Fibroblast of the aortic adventitia (primary cell): ENCODE measurements at regions not wholly inside any gene's neighbourhood (a gene's known extent, or its start where the extent isn't known, plus 50 kb on each side); places are given as distances from the start of the nearest gene placed in this dataset.

Experiments
- DNase-seq: peaks from one replicate; pipeline ENCODE4 v3.0.0-alpha.2; 2010; ENCODE audit warnings: low read depth
- H3K4me3 ChIP-seq: 2 replicates; pipeline ENCODE4 v1.5.1; 2011; ENCODE audit warnings: low read depth, mild to moderate bottlenecking, control low read depth, low read length, moderate library complexity
- TF ChIP-seq, protein P1 (sequence below): IDR thresholded peaks from 2 replicates; pipeline ENCODE4 v1.5.1; 2011; ENCODE audit warnings: mild to moderate bottlenecking, low read length, control low read depth, inconsistent platforms; ENCODE audit not compliant: insufficient read depth

- DNase-seq, result no peak
- no peak overlapping the region for H3K4me3 ChIP-seq
- TF ChIP-seq, protein P1, sequence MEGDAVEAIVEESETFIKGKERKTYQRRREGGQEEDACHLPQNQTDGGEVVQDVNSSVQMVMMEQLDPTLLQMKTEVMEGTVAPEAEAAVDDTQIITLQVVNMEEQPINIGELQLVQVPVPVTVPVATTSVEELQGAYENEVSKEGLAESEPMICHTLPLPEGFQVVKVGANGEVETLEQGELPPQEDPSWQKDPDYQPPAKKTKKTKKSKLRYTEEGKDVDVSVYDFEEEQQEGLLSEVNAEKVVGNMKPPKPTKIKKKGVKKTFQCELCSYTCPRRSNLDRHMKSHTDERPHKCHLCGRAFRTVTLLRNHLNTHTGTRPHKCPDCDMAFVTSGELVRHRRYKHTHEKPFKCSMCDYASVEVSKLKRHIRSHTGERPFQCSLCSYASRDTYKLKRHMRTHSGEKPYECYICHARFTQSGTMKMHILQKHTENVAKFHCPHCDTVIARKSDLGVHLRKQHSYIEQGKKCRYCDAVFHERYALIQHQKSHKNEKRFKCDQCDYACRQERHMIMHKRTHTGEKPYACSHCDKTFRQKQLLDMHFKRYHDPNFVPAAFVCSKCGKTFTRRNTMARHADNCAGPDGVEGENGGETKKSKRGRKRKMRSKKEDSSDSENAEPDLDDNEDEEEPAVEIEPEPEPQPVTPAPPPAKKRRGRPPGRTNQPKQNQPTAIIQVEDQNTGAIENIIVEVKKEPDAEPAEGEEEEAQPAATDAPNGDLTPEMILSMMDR, result no peak
These were observed 140.2 kb upstream of the ITGA6 start for GRCh38 chr2:172287190-172287589.

GRCh38 chr2:172287605-172288315 is 139.6 kb upstream of the ITGA6 start:
- TF ChIP-seq, protein P1, result no peak

GRCh38 chr2:172288603-172289002 is 138.8 kb upstream of the ITGA6 start:
- H3K4me3 ChIP-seq, result no peak overlapping the region
- TF ChIP-seq, protein P1, result no peak
- no peak for DNase-seq

More at GRCh38 chr2:172287605-172288315, 139.6 kb upstream of the ITGA6 start:
- H3K4me3 ChIP-seq, result no peak overlapping the region
- no peak for DNase-seq

DNA sequence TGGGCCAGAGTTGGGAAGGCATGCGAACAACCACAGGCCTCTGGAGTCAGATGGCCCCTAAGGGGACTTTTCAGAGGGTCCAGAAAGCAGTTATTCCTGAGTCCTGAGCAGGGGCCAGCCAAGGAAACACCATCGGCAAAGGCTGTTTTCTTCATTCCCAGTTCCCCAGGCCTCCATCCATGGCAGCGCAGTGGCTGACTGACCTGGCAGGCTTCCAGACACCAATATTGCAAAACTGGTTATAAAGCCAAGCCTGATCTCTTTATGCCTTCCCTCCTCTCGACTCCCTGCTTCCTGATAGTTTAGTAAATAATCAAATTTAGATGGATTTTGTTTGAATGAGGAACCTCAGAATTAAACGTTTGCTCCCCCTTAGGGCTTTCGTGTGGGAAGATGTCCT is 133.4 kb upstream of the ITGA6 start:
- H3K4me3 ChIP-seq, result no peak overlapping the region
- TF ChIP-seq, protein P1, result no peak
- peak; percentile 86 for DNase-seq

GRCh38 chr2:172294983-172295382 is 132.4 kb upstream of the ITGA6 start:
- DNase-seq, result no peak
- TF ChIP-seq, protein P1, result no peak
- H3K4me3 ChIP-seq, result no peak overlapping the region

- no peak overlapping the region for H3K4me3 ChIP-seq
- TF ChIP-seq, protein P1, result no peak
- no peak for DNase-seq
These were observed 131.7 kb upstream of the ITGA6 start for GRCh38 chr2:172295677-172296076.
